Activated T-cell treated with anti-CD3 and anti-CD28 coated beads, Interleukin-2, amount 50 U/mL, for 72 hours (primary cell): ENCODE measurements at regions not wholly inside any gene's neighbourhood (a gene's known extent, or its start where the extent isn't known, plus 50 kb on each side); places are given as distances from the start of the nearest gene placed in this dataset.
"Not testable (repeated sequence)": the region's sequence is repeated elsewhere in the genome, so short reads cannot be mapped to it uniquely, and the experiment has no call there.

Experiments used
- ATAC-seq, 2 donors: fragments of 150-1000 bp; cut with Tn5 transposase; replicated peaks in 1 of 2; 2 replicates each; pipeline ENCODE4 v1.10.0; 2021; ENCODE audit warnings: moderate library complexity in 2 of 2, mild to moderate bottlenecking in 1 of 2
- DNase-seq, 2 donors: peaks; one replicate each; pipeline ENCODE4 v3.0.0; 2021 to 2022; ENCODE audit warnings: mixed read lengths in 1 of 2
- H3K27ac Mint-ChIP-seq: one replicate; pipeline ENCODE4 v1.8.0; 2022; ENCODE audit warnings: mild to moderate bottlenecking, moderate library complexity, mixed read lengths
- H3K27me3 Mint-ChIP-seq: one replicate; pipeline ENCODE4 v1.8.0; 2022; ENCODE audit warnings: low read depth, mixed read lengths
- H3K36me3 Mint-ChIP-seq, 2 donors: one replicate each; pipeline ENCODE4 v1.8.0; 2022; ENCODE audit warnings: mixed read lengths in 2 of 2, mild to moderate bottlenecking in 1 of 2; ENCODE audit not compliant: insufficient read depth in 2 of 2
- H3K4me1 Mint-ChIP-seq: one replicate; pipeline ENCODE4 v1.8.0; 2022; ENCODE audit warnings: low read depth, mixed read lengths
- H3K4me3 Mint-ChIP-seq, 2 donors: one replicate each; pipeline ENCODE4 v1.8.0; 2022; ENCODE audit warnings: mild to moderate bottlenecking in 2 of 2, mixed read lengths in 2 of 2, moderate library complexity in 2 of 2
- H3K9me3 Mint-ChIP-seq, 2 donors: one replicate each; pipeline ENCODE4 v1.8.0; 2022; ENCODE audit warnings: mixed read lengths in 2 of 2

GRCh38 chr1:232859216-232859615 lies 54.0 kb downstream of the MAP10 start:
- Mint-ChIP-seq H3K27me3 (peaks cover 6% of the 10 kb centered on the region), H3K27ac (no peak overlapping the region), H3K4me3 (no peak overlapping the region), H3K9me3 (no peaks in the 10 kb centered on the region), H3K4me1 (peaks cover 2% of the 10 kb centered on the region), H3K36me3 (no peaks in the 10 kb centered on the region)
- DNase-seq (no peak), ATAC-seq (no peak)

- Mint-ChIP-seq H3K36me3 (no peaks in the 10 kb centered on the region), H3K4me1 (no peaks in the 10 kb centered on the region), H3K4me3 (no peak overlapping the region), H3K27me3 (peaks cover 6% of the 10 kb centered on the region), H3K9me3 (no peaks in the 10 kb centered on the region), H3K27ac (no peak overlapping the region)
- DNase-seq (no peak), ATAC-seq (no peak)
These were observed 55.9 kb downstream of the MAP10 start for GRCh38 chr1:232861107-232861506.

GRCh38 chr1:232863544-232864275 lies 58.5 kb downstream of the MAP10 start:
- no peak overlapping the region for H3K4me3 Mint-ChIP-seq
- no peaks in the 10 kb centered on the region for H3K36me3 Mint-ChIP-seq
- H3K27me3 Mint-ChIP-seq, result peaks cover 5% of the 10 kb centered on the region
- H3K4me1 Mint-ChIP-seq, result no peaks in the 10 kb centered on the region
- no peak overlapping the region for H3K27ac Mint-ChIP-seq
- no peak for ATAC-seq
- no peak for DNase-seq
- H3K9me3 Mint-ChIP-seq, result no peaks in the 10 kb centered on the region

GRCh38 chr1:232865102-232865931 lies 60.1 kb downstream of the MAP10 start:
- Mint-ChIP-seq H3K27ac (no peak overlapping the region), H3K36me3 (no peaks in the 10 kb centered on the region), H3K4me3 (no peak overlapping the region), H3K27me3 (peaks cover 3% of the 10 kb centered on the region), H3K9me3 (no peaks in the 10 kb centered on the region), H3K4me1 (peaks cover 3% of the 10 kb centered on the region)
- DNase-seq, result no peak
- no peak for ATAC-seq

- H3K36me3 Mint-ChIP-seq, result no peaks in the 10 kb centered on the region
- no peaks in the 10 kb centered on the region for H3K9me3 Mint-ChIP-seq
- ATAC-seq, result no peak
- H3K4me3 Mint-ChIP-seq, result no peak overlapping the region
- no peak overlapping the region for H3K27ac Mint-ChIP-seq
- peaks cover 11% of the 10 kb centered on the region for H3K27me3 Mint-ChIP-seq
- no peak for DNase-seq
- H3K4me1 Mint-ChIP-seq, result peaks cover 9% of the 10 kb centered on the region
These were observed 63.7 kb downstream of the MAP10 start for GRCh38 chr1:232868793-232869491.

- DNase-seq, H3K9me3 Mint-ChIP-seq, H3K27ac Mint-ChIP-seq, H3K4me3 Mint-ChIP-seq, ATAC-seq, H3K36me3 Mint-ChIP-seq: not testable (repeated sequence)
- Mint-ChIP-seq H3K27me3 (peaks cover 14% of the 10 kb centered on the region), H3K4me1 (peaks cover 11% of the 10 kb centered on the region)
These were observed 66.2 kb downstream of the MAP10 start for GRCh38 chr1:232871291-232871969.

- ATAC-seq (no peak), DNase-seq (no peak)
- peaks cover 19% of the 10 kb centered on the region for H3K4me1 Mint-ChIP-seq
- no peak overlapping the region for H3K4me3 Mint-ChIP-seq
- H3K27ac Mint-ChIP-seq, result no peak overlapping the region
- peaks cover 14% of the 10 kb centered on the region for H3K27me3 Mint-ChIP-seq
- H3K9me3 Mint-ChIP-seq, result no peaks in the 10 kb centered on the region
- H3K36me3 Mint-ChIP-seq, result no peaks in the 10 kb centered on the region
These were observed 67.1 kb downstream of the MAP10 start for GRCh38 chr1:232872284-232872683.

GRCh38 chr1:232872738-232873137 lies 67.5 kb downstream of the MAP10 start:
- H3K4me3 Mint-ChIP-seq, result no peak overlapping the region
- H3K36me3 Mint-ChIP-seq, result no peaks in the 10 kb centered on the region

GRCh38 chr1:232873412-232873811 lies 68.2 kb downstream of the MAP10 start:
- Mint-ChIP-seq H3K27me3 (peaks cover 14% of the 10 kb centered on the region), H3K27ac (no peak overlapping the region), H3K36me3 (no peaks in the 10 kb centered on the region), H3K9me3 (no peaks in the 10 kb centered on the region), H3K4me3 (no peak overlapping the region), H3K4me1 (peaks cover 26% of the 10 kb centered on the region)
- DNase-seq (no peak), ATAC-seq (no peak)

More at GRCh38 chr1:232872738-232873137, 67.5 kb downstream of the MAP10 start:
- H3K4me1 Mint-ChIP-seq, result peaks cover 24% of the 10 kb centered on the region
- H3K27ac Mint-ChIP-seq, result no peak overlapping the region
- H3K27me3 Mint-ChIP-seq, result peaks cover 14% of the 10 kb centered on the region
- ATAC-seq (no peak), DNase-seq (no peak)
- no peaks in the 10 kb centered on the region for H3K9me3 Mint-ChIP-seq

GRCh38 chr1:232873931-232874330 lies 68.7 kb downstream of the MAP10 start:
- Mint-ChIP-seq H3K9me3 (no peaks in the 10 kb centered on the region), H3K27me3 (peaks cover 14% of the 10 kb centered on the region), H3K27ac (no peak overlapping the region), H3K4me1 (peaks cover 26% of the 10 kb centered on the region), H3K36me3 (no peaks in the 10 kb centered on the region), H3K4me3 (no peak overlapping the region)
- ATAC-seq, result no peak
- no peak for DNase-seq

GRCh38 chr1:232875536-232875935 lies 70.3 kb downstream of the MAP10 start:
- H3K27ac Mint-ChIP-seq, result no peak overlapping the region
- no peak for ATAC-seq

GRCh38 chr1:232876506-232877364 lies 71.5 kb downstream of the MAP10 start:
- Mint-ChIP-seq H3K9me3 (no peaks in the 10 kb centered on the region), H3K36me3 (no peaks in the 10 kb centered on the region), H3K27me3 (peaks cover 5% of the 10 kb centered on the region), H3K27ac (peak overlapping the region; percentile 9), H3K4me1 (peaks cover 16% of the 10 kb centered on the region), H3K4me3 (peak overlapping the region; percentile 22 to 25)
- DNase-seq (peak; percentile 11 to 35), ATAC-seq (peak; percentile 78 to 86)

More at GRCh38 chr1:232875536-232875935, 70.3 kb downstream of the MAP10 start:
- Mint-ChIP-seq H3K27me3 (peaks cover 9% of the 10 kb centered on the region), H3K4me3 (no peak overlapping the region), H3K9me3 (no peaks in the 10 kb centered on the region), H3K36me3 (no peaks in the 10 kb centered on the region), H3K4me1 (peaks cover 21% of the 10 kb centered on the region)
- DNase-seq, result no peak
